GM23248 (cell line): ENCODE measurements at regions not wholly inside any gene's neighbourhood (a gene's known extent, or its start where the extent isn't known, plus 50 kb on each side); places are given as distances from the start of the nearest gene placed in this dataset.

ENCODE experiments used
- DNase-seq: peaks from one replicate; pipeline ENCODE4 v3.0.0-alpha.2; 2015
- H2AFZ ChIP-seq: fragments of 200-600 bp; sonication (generic); 2 replicates; pipeline ENCODE4 v1.6.1; 2016; ENCODE audit warnings: antibody characterized with exemption
- H3F3A ChIP-seq: fragments of 200-600 bp; sonication (generic); 2 replicates; pipeline ENCODE4 v1.6.1; 2016; ENCODE audit warnings: mild to moderate bottlenecking, antibody characterized with exemption, mixed run types; ENCODE audit not compliant: insufficient read depth
- H3K27ac ChIP-seq: fragments of 200-600 bp; sonication (generic); 2 replicates; pipeline ENCODE4 v1.5.1; 2016; ENCODE audit warnings: mild to moderate bottlenecking
- H3K27me3 ChIP-seq: fragments of 200-600 bp; sonication (generic); replicated peaks from 2 replicates; pipeline ENCODE4 v1.6.1; 2016; ENCODE audit warnings: mild to moderate bottlenecking; ENCODE audit not compliant: insufficient read depth
- H3K36me3 ChIP-seq: fragments of 200-600 bp; sonication (generic); 2 replicates; pipeline ENCODE4 v1.6.1; 2016; ENCODE audit warnings: low read depth, mild to moderate bottlenecking
- H3K4me1 ChIP-seq: fragments of 200-600 bp; sonication (generic); 2 replicates; pipeline ENCODE4 v1.6.1; 2016; ENCODE audit warnings: mild to moderate bottlenecking; ENCODE audit not compliant: insufficient read depth
- H3K4me2 ChIP-seq: fragments of 200-600 bp; sonication (generic); one replicate; pipeline ENCODE4 v1.6.1; 2016; ENCODE audit warnings: mild to moderate bottlenecking; ENCODE audit not compliant: unreplicated experiment
- H3K4me3 ChIP-seq: fragments of 200-600 bp; sonication (generic); 2 replicates; pipeline ENCODE4 v1.5.1; 2016; ENCODE audit warnings: mild to moderate bottlenecking
- H3K79me2 ChIP-seq: fragments of 200-600 bp; sonication (generic); 2 replicates; pipeline ENCODE4 v1.6.1; 2016; ENCODE audit warnings: mild to moderate bottlenecking; ENCODE audit not compliant: insufficient read depth
- H3K9ac ChIP-seq: fragments of 200-600 bp; sonication (generic); 2 replicates; pipeline ENCODE4 v1.6.1; 2016; ENCODE audit warnings: mild to moderate bottlenecking
- H3K9me2 ChIP-seq: fragments of 200-600 bp; sonication (generic); 2 replicates; pipeline ENCODE4 v1.6.1; 2016; ENCODE audit warnings: mixed run types, mild to moderate bottlenecking, moderate library complexity; ENCODE audit not compliant: insufficient read depth
- H3K9me3 ChIP-seq: fragments of 200-600 bp; sonication (generic); one replicate; pipeline ENCODE4 v1.6.1; 2017; ENCODE audit warnings: low read depth
- H4K20me1 ChIP-seq: fragments of 200-600 bp; sonication (generic); 2 replicates; pipeline ENCODE4 v1.6.0; 2016; ENCODE audit not compliant: insufficient read depth
- EZH2 ChIP-seq: fragments of 200-600 bp; sonication (generic); IDR thresholded peaks from 2 replicates; pipeline ENCODE4 v1.6.1; 2018; ENCODE audit warnings: antibody characterized with exemption, mild to moderate bottlenecking; ENCODE audit not compliant: insufficient read depth, poor library complexity, severe bottlenecking
- EZH2phosphoT487 ChIP-seq: fragments of 200-600 bp; sonication (generic); IDR thresholded peaks from 2 replicates; pipeline ENCODE4 v1.6.1; 2018; ENCODE audit warnings: antibody characterized with exemption, moderate library complexity, mild to moderate bottlenecking, low read depth; ENCODE audit not compliant: insufficient read depth
- WGBS, 2 experiments: methylation state at CpG; one replicate each; pipeline ENCODE4 v1.1.6; 2015 to 2017; ENCODE audit warnings: low lambda C conversion rate in 2 of 2, low coverage in 1 of 2; ENCODE audit errors: missing lambda C conversion rate in 2 of 2; 5-methylcytosine and 5-hydroxymethylcytosine counted together
- in situ Hi-C: fragments of 300-500 bp; cut with MboI; formaldehyde crosslinking; loops from 2 replicates; pipeline ENCODE4 v1.15.0; 2020

DNA sequence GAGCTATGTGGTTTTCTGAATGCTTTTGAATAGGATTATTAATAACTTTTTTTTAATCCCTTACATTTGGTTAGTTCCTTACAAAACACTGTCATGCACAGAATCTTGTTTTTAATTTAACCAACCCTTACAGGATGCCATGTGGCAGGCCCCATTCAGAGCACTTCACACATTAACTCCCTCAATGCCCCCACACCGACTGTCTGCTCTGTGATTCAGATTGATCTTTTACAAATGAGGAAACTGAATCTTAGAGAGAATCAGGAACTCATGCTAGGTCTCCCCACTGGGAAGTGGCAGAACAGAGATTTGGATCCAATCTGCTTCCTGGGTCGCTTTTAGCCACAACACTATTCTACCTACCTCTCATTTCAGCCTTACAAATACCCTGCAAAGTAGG, 195.8 kb upstream of the NPVF start:
- Histone ChIP-seq H3K9ac (no peak overlapping the region), H3K9me3 (no peaks in the 10 kb centered on the region), H3K9me2 (no peaks in the 10 kb centered on the region), H3K4me1 (0 out of 2 replicates have a peak, but pooled peaks cover 3% of the 10 kb centered on the region), H2AFZ (no peak overlapping the region), H3K27ac (no peak overlapping the region), H3F3A (no peaks in the 10 kb centered on the region), H3K4me2 (no peak overlapping the region), H3K36me3 (no peaks in the 10 kb centered on the region), H4K20me1 (no peaks in the 10 kb centered on the region), H3K4me3 (no peak overlapping the region), H3K27me3 (no peaks in the 10 kb centered on the region), H3K79me2 (no peaks in the 10 kb centered on the region)
- TF ChIP-seq EZH2phosphoT487 (no peak), EZH2 (no peak)
- no peak for DNase-seq
- in situ Hi-C loops, result no loop called here
- WGBS, 2 experiments, result 27 to 31% methylated on average over 2 of the region's 2 CpGs

DNA sequence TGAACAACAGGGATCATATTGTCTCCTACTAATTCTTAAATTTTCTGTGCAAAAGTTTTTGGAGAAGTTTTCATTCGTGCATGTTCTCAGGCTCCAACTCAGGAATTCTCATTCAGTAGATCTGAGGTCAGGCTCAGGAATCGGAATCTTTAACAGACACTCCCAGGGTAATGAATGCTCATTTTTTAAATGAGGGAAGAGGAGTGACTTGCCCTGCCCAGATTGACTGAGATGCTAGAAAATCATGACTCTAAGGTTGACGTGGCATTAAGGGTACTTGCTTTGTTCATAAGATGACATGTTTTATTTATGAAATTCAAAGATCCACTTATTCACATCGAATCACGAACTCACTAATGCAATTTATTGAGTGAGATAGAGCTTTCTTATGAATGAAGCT, 196.6 kb upstream of the NPVF start:
- in situ Hi-C loops, result no loop called here
- H3K9ac ChIP-seq, result no peak overlapping the region
- no peak overlapping the region for H3K4me3 ChIP-seq
- peaks cover 10% of the 10 kb centered on the region; the same call in 1 of the 2 replicates for H3K4me1 ChIP-seq
- H3K9me2 ChIP-seq, result no peaks in the 10 kb centered on the region
- no peaks in the 10 kb centered on the region for H3K79me2 ChIP-seq
- no peak overlapping the region for H3K4me2 ChIP-seq
- no peaks in the 10 kb centered on the region for H3K9me3 ChIP-seq
- TF ChIP-seq EZH2 (no peak), EZH2phosphoT487 (no peak)
- no peaks in the 10 kb centered on the region for H3K36me3 ChIP-seq
- H3K27me3 ChIP-seq, result no peaks in the 10 kb centered on the region
- no peak overlapping the region for H3K27ac ChIP-seq
- DNase-seq, result no peak
- WGBS, 2 experiments, result 57 to 58% methylated on average over 5 of the region's 5 CpGs
- no peaks in the 10 kb centered on the region for H4K20me1 ChIP-seq
- H3F3A ChIP-seq, result no peaks in the 10 kb centered on the region
- H2AFZ ChIP-seq, result no peak overlapping the region

DNA sequence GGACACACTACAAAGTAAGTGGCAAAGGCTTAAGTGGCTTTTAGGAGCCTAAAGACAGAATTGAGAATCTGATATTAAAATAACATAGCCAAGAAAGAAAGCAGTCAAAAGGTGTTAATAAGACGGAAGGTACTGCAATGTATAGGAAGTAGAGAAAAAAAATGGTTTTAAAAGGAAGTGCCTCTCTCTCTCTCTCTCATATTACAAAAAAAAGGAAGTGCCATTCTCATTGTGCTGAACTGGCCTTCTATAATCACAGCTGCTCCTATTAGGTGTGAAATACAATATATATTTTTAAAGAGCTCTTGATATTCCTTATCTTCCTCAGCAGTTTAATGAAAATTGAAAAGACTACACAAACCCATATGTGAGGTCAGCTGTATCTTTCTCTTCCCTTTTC, 199.4 kb upstream of the NPVF start:
- 77 to 88% methylated on average over 1 of the region's 1 CpG for WGBS, 2 experiments
- in situ Hi-C loops, result no loop called here
- H2AFZ ChIP-seq, result no peak overlapping the region

DNA sequence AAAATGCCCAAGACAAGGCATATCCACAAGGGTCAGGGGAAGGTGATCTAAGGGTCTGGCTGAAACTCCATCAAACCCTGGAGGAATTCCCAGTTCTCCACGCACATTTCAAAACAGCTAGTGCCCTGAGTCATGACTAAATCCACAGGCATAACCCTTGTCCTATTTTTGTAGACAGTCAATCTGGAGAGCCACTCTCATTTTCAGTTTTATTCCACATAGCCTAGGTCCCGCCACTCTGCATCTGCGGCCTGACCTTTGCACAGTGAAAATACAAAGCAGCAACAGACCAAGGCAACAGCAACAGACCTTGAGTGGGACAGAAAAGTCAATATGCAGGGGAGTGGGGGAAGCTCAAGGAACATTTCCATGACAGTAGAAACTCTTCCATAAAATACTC, 201.4 kb upstream of the NPVF start:
- H3F3A ChIP-seq, result no peaks in the 10 kb centered on the region
- in situ Hi-C loops, result no loop called here
- H3K27ac ChIP-seq, result no peak overlapping the region
- H3K4me3 ChIP-seq, result no peak overlapping the region
- H3K9me2 ChIP-seq, result no peaks in the 10 kb centered on the region
- no peaks in the 10 kb centered on the region for H3K79me2 ChIP-seq
- no peak for TF ChIP-seq EZH2phosphoT487
- TF ChIP-seq EZH2, result no peak
- 6% methylated on average over 3 of the region's 3 CpGs for WGBS, 2 experiments
- H2AFZ ChIP-seq, result no peak overlapping the region
- H3K9ac ChIP-seq, result no peak overlapping the region
- H4K20me1 ChIP-seq, result no peaks in the 10 kb centered on the region
- no peaks in the 10 kb centered on the region for H3K36me3 ChIP-seq
- H3K9me3 ChIP-seq, result no peaks in the 10 kb centered on the region
- H3K4me2 ChIP-seq, result peak overlapping the region; percentile 36
- peaks cover 16% of the 10 kb centered on the region; the same call in 1 of the 2 replicates for H3K4me1 ChIP-seq
- peak; percentile 59 for DNase-seq
- H3K27me3 ChIP-seq, result no peaks in the 10 kb centered on the region

More for the DNA sequence above, 199.4 kb upstream of the NPVF start:
- Histone ChIP-seq H3K27ac (no peak overlapping the region), H3K4me2 (no peak overlapping the region), H3K4me3 (no peak overlapping the region), H3K9me2 (no peaks in the 10 kb centered on the region), H3F3A (no peaks in the 10 kb centered on the region), H4K20me1 (no peaks in the 10 kb centered on the region), H3K9me3 (no peaks in the 10 kb centered on the region), H3K27me3 (no peaks in the 10 kb centered on the region), H3K9ac (no peak overlapping the region), H3K79me2 (no peaks in the 10 kb centered on the region), H3K36me3 (no peaks in the 10 kb centered on the region), H3K4me1 (peaks cover 16% of the 10 kb centered on the region; the same call in 1 of the 2 replicates)
- no peak for DNase-seq
- TF ChIP-seq EZH2phosphoT487 (no peak), EZH2 (no peak)
